SK-N-SH (cell line): ENCODE measurements at regions not wholly inside any gene's neighbourhood (a gene's known extent, or its start where the extent isn't known, plus 50 kb on each side); places are given as distances from the start of the nearest gene placed in this dataset.

ENCODE experiments used
- CTCF ChIA-PET: fragments of 300-600, 350-600 bp; formaldehyde crosslinking; extraction: SDS; loops from one replicate; lab custom pipeline; 2021; lab: Yijun Ruan, JAX
- POLR2A ChIA-PET: fragments of 350-600 bp; sonication (Branson Sonifier 250); formaldehyde crosslinking; extraction: SDS; loops from one replicate; lab custom pipeline; 2020; ENCODE audit warnings: antibody characterized with exemption, inconsistent platforms; lab: Yijun Ruan, JAX
- DNase-seq: peaks from one replicate; pipeline ENCODE4 v3.0.0; 2012
- H2AFZ ChIP-seq: fragments of 200-600 bp; sonication (generic); 2 replicates; pipeline ENCODE4 v1.8.1; 2016; ENCODE audit warnings: antibody characterized with exemption, mild to moderate bottlenecking, low read depth
- H3F3A ChIP-seq: fragments of 200-600 bp; sonication (generic); replicated peaks from 2 replicates; pipeline ENCODE3; 2016; ENCODE audit warnings: antibody characterized with exemption, mild to moderate bottlenecking; ENCODE audit not compliant: insufficient read depth
- H3K27ac ChIP-seq, 2 experiments: fragments of 200-500 bp in 1 of 2; fragments of 200-600 bp in 1 of 2; sonication (Bioruptor generic) in 1 of 2; sonication (generic), shearing (Covaris generic) in 1 of 2; 2 replicates each; pipeline versions ENCODE4 v1.5.1 to v1.6.1; 2014 to 2016; ENCODE audit warnings: low read depth in 2 of 2, inconsistent platforms in 1 of 2, low read length in 1 of 2, mild to moderate bottlenecking in 1 of 2, mixed read lengths in 1 of 2
- H3K27me3 ChIP-seq: fragments of 200-600 bp; sonication (generic), shearing (Covaris generic); 2 replicates; pipeline ENCODE4 v1.6.1; 2016; ENCODE audit warnings: mixed run types; ENCODE audit not compliant: insufficient read depth
- H3K36me3 ChIP-seq, 2 experiments: fragments of 200-500 bp in 1 of 2; fragments of 200-600 bp in 1 of 2; sonication (Bioruptor generic) in 1 of 2; sonication (generic) in 1 of 2; replicated peaks in 1 of 2; 2 replicates each; pipeline versions ENCODE3 to v1.5.1; 2014 to 2016; ENCODE audit warnings: low read length in 1 of 2, mild to moderate bottlenecking in 1 of 2; ENCODE audit not compliant: insufficient read depth in 2 of 2, control insufficient read depth in 1 of 2
- H3K4me1 ChIP-seq, 2 experiments: fragments of 200-500 bp in 1 of 2; fragments of 200-600 bp in 1 of 2; sonication (Bioruptor generic) in 1 of 2; sonication (generic), shearing (Covaris generic) in 1 of 2; 2 replicates each; pipeline versions ENCODE4 v1.5.1 to v1.6.1; 2014 to 2016; ENCODE audit warnings: low read depth in 1 of 2, low read length in 1 of 2, mixed run types in 1 of 2; ENCODE audit not compliant: insufficient read depth in 2 of 2, control insufficient read depth in 1 of 2
- H3K4me2 ChIP-seq: fragments of 200-600 bp; sonication (generic), shearing (Covaris generic); 2 replicates; pipeline ENCODE4 v1.6.1; 2017; ENCODE audit warnings: mixed run types
- H3K4me3 ChIP-seq, 2 experiments: fragments of 200-500 bp in 1 of 2; fragments of 200-600 bp in 1 of 2; sonication (Bioruptor generic) in 1 of 2; sonication (generic), shearing (Covaris generic) in 1 of 2; 2 replicates each; pipeline versions ENCODE4 v1.5.1 to v1.8.1; 2014 to 2016; ENCODE audit warnings: low read depth in 2 of 2, inconsistent platforms in 1 of 2, low read length in 1 of 2, mild to moderate bottlenecking in 1 of 2, mixed read lengths in 1 of 2, moderate library complexity in 1 of 2
- H3K79me2 ChIP-seq: fragments of 200-600 bp; sonication (generic); 2 replicates; pipeline ENCODE4 v1.8.1; 2017; ENCODE audit warnings: mild to moderate bottlenecking; ENCODE audit not compliant: insufficient read depth
- H3K9ac ChIP-seq: fragments of 200-600 bp; sonication (generic); 2 replicates; pipeline ENCODE4 v1.6.1; 2017; ENCODE audit warnings: mixed run types
- H3K9me2 ChIP-seq: fragments of 200-600 bp; sonication (generic); 2 replicates; pipeline ENCODE4 v1.6.1; 2017; ENCODE audit warnings: mixed run types
- H3K9me3 ChIP-seq: fragments of 200-600 bp; sonication (generic); 2 replicates; pipeline ENCODE4 v1.6.1; 2017; ENCODE audit warnings: mixed run types, mild to moderate bottlenecking, moderate library complexity
- H4K20me1 ChIP-seq: fragments of 200-600 bp; sonication (generic); 2 replicates; pipeline ENCODE4 v1.6.1; 2017; ENCODE audit warnings: mild to moderate bottlenecking, mixed run types; ENCODE audit not compliant: insufficient read depth
- EZH2phosphoT487 ChIP-seq: fragments of 200-600 bp; sonication (generic); IDR thresholded peaks from 2 replicates; pipeline ENCODE4 v1.6.1; 2017; ENCODE audit warnings: low read depth, mixed run types, mild to moderate bottlenecking, antibody characterized with exemption, moderate library complexity, borderline replicate concordance
- GABPA ChIP-seq: IDR thresholded peaks from 2 replicates; pipeline ENCODE4 v1.4.0; 2012; ENCODE audit warnings: low read depth, mild to moderate bottlenecking
- MXI1 ChIP-seq: IDR thresholded peaks from 2 replicates; pipeline ENCODE4 v1.6.1; 2012; ENCODE audit warnings: mild to moderate bottlenecking, low read depth, low read length, improper control_type of control experiment
- NFIC ChIP-seq: IDR thresholded peaks from 2 replicates; pipeline ENCODE4 v1.4.0; 2012; ENCODE audit warnings: borderline replicate concordance
- NRF1 ChIP-seq: IDR thresholded peaks from 2 replicates; pipeline ENCODE4 v1.6.1; 2012; ENCODE audit warnings: low read depth, mild to moderate bottlenecking, low read length
- POLR2AphosphoS5 ChIP-seq: IDR thresholded peaks from 2 replicates; pipeline ENCODE4 v1.6.1; 2012; ENCODE audit warnings: low read depth, low read length
- RFX5 ChIP-seq: IDR thresholded peaks from 2 replicates; pipeline ENCODE4 v1.6.1; 2012; ENCODE audit warnings: mild to moderate bottlenecking, improper control_type of control experiment, low read length
- RXRA ChIP-seq: IDR thresholded peaks from 2 replicates; pipeline ENCODE4 v1.4.0; 2012; ENCODE audit warnings: low read depth, mild to moderate bottlenecking, borderline replicate concordance
- SMC3 ChIP-seq: IDR thresholded peaks from 2 replicates; pipeline ENCODE4 v1.6.1; 2012; ENCODE audit warnings: low read depth, low read length, improper control_type of control experiment
- TAF1 ChIP-seq: IDR thresholded peaks from 2 replicates; pipeline ENCODE4 v1.6.1; 2012; ENCODE audit warnings: low read depth, mild to moderate bottlenecking, low read length, moderate library complexity, borderline replicate concordance
- YY1 ChIP-seq: IDR thresholded peaks from 2 replicates; pipeline ENCODE4 v1.4.0; 2012; ENCODE audit warnings: low read depth, mild to moderate bottlenecking
- WGBS: methylation state at CpG from one replicate; pipeline ENCODE4 v1.1.6; 2017; ENCODE audit warnings: low lambda C conversion rate; 5-methylcytosine and 5-hydroxymethylcytosine counted together
- TF ChIP-seq, protein P1 (sequence below): IDR thresholded peaks from 2 replicates; pipeline ENCODE4 v1.4.0; 2012; ENCODE audit warnings: low read depth, borderline replicate concordance
- TF ChIP-seq, protein P2 (sequence below): fragments of 150-350 bp; IDR thresholded peaks from 2 replicates; pipeline ENCODE4 v1.6.1; 2016; ENCODE audit warnings: mild to moderate bottlenecking, low read depth, low read length

- ChIA-PET CTCF (no interaction called here), POLR2A (no interaction called here)
- H2AFZ ChIP-seq = no peak overlapping the region
- no peak overlapping the region for H3K27ac ChIP-seq
- H3K9ac ChIP-seq = no peak overlapping the region
- no peak for DNase-seq
- H3K79me2 ChIP-seq = no peaks in the 10 kb centered on the region
- no peaks in the 10 kb centered on the region; a peak in 1 of 4 replicates for H3K4me1 ChIP-seq
- H3K4me3 ChIP-seq = no peak overlapping the region
- H3K36me3 ChIP-seq = no peaks in the 10 kb centered on the region
- H4K20me1 ChIP-seq = no peaks in the 10 kb centered on the region
- TF ChIP-seq YY1 (no peak), SMC3 (no peak)
- no peaks in the 10 kb centered on the region for H3F3A ChIP-seq
- H3K9me2 ChIP-seq = no peaks in the 10 kb centered on the region
- H3K4me2 ChIP-seq = no peak overlapping the region
- H3K9me3 ChIP-seq = no peaks in the 10 kb centered on the region
- H3K27me3 ChIP-seq = peaks cover 5% of the 10 kb centered on the region; the same call in 1 of the 2 replicates
- 53% methylated on average over 3 of the region's 3 CpGs for WGBS
These were observed 120.0 kb upstream of the SERPIND1 start for GRCh38 chr22:20653795-20654342.

- Histone ChIP-seq H3K27ac (no peak overlapping the region), H4K20me1 (no peaks in the 10 kb centered on the region), H3K9me3 (no peaks in the 10 kb centered on the region), H3K9ac (no peak overlapping the region), H3K4me2 (no peak overlapping the region), H2AFZ (no peak overlapping the region), H3K4me1 (no peaks in the 10 kb centered on the region; a peak in 1 of 4 replicates), H3K79me2 (no peaks in the 10 kb centered on the region), H3K36me3 (no peaks in the 10 kb centered on the region), H3F3A (no peaks in the 10 kb centered on the region), H3K9me2 (no peaks in the 10 kb centered on the region), H3K4me3 (no peak overlapping the region), H3K27me3 (peaks cover 10% of the 10 kb centered on the region; the same call in 1 of the 2 replicates)
- ChIA-PET CTCF (no interaction called here), POLR2A (no interaction called here)
- WGBS = 66% methylated on average over 10 of the region's 20 CpGs
- DNase-seq = no peak
- TF ChIP-seq MXI1 (no peak), RXRA (no peak), NRF1 (no peak), RFX5 (no peak), TAF1 (no peak), EZH2phosphoT487 (no peak), NFIC (no peak), POLR2AphosphoS5 (no peak), GABPA (no peak)
- TF ChIP-seq, protein P1, sequence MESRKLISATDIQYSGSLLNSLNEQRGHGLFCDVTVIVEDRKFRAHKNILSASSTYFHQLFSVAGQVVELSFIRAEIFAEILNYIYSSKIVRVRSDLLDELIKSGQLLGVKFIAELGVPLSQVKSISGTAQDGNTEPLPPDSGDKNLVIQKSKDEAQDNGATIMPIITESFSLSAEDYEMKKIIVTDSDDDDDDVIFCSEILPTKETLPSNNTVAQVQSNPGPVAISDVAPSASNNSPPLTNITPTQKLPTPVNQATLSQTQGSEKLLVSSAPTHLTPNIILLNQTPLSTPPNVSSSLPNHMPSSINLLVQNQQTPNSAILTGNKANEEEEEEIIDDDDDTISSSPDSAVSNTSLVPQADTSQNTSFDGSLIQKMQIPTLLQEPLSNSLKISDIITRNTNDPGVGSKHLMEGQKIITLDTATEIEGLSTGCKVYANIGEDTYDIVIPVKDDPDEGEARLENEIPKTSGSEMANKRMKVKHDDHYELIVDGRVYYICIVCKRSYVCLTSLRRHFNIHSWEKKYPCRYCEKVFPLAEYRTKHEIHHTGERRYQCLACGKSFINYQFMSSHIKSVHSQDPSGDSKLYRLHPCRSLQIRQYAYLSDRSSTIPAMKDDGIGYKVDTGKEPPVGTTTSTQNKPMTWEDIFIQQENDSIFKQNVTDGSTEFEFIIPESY = no peak
- TF ChIP-seq, protein P2, sequence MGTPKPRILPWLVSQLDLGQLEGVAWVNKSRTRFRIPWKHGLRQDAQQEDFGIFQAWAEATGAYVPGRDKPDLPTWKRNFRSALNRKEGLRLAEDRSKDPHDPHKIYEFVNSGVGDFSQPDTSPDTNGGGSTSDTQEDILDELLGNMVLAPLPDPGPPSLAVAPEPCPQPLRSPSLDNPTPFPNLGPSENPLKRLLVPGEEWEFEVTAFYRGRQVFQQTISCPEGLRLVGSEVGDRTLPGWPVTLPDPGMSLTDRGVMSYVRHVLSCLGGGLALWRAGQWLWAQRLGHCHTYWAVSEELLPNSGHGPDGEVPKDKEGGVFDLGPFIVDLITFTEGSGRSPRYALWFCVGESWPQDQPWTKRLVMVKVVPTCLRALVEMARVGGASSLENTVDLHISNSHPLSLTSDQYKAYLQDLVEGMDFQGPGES = no peak
These were observed 119.3 kb upstream of the SERPIND1 start for GRCh38 chr22:20654343-20655208.
